Dermis blood vessel endothelial cell (primary cell): ENCODE measurements at regions not wholly inside any gene's neighbourhood (a gene's known extent, or its start where the extent isn't known, plus 50 kb on each side); places are given as distances from the start of the nearest gene placed in this dataset.

Source experiments
- DNase-seq: peaks from one replicate; pipeline ENCODE4 v3.0.0; 2010

- DNase-seq, result no peak
These were observed 108.5 kb downstream of the CMPK2 start for GRCh38 chr2:6757215-6757614.

GRCh38 chr2:6759689-6760088, 106.0 kb downstream of the CMPK2 start:
- DNase-seq, result no peak

GRCh38 chr2:6760132-6760531, 105.6 kb downstream of the CMPK2 start:
- no peak for DNase-seq

GRCh38 chr2:6764968-6765723, 100.6 kb downstream of the CMPK2 start:
- no peak for DNase-seq

GRCh38 chr2:6769346-6769745, 96.4 kb downstream of the CMPK2 start:
- no peak for DNase-seq

GRCh38 chr2:6770006-6770405, 95.7 kb downstream of the CMPK2 start:
- DNase-seq, result no peak

- no peak for DNase-seq
These were observed 93.8 kb downstream of the CMPK2 start for GRCh38 chr2:6771634-6772611.

GRCh38 chr2:6773007-6773693, 92.6 kb downstream of the CMPK2 start:
- DNase-seq, result peak; percentile 55

- no peak for DNase-seq
These were observed 92.0 kb downstream of the CMPK2 start for GRCh38 chr2:6773694-6774044.

- no peak for DNase-seq
These were observed 89.6 kb downstream of the CMPK2 start for GRCh38 chr2:6776125-6776524.

GRCh38 chr2:6777626-6778025, 88.1 kb downstream of the CMPK2 start:
- no peak for DNase-seq

GRCh38 chr2:6780765-6781274, 84.9 kb downstream of the CMPK2 start:
- peak; percentile 73 for DNase-seq

- DNase-seq, result no peak
These were observed 83.0 kb downstream of the CMPK2 start for GRCh38 chr2:6782517-6783237.

GRCh38 chr2:6783238-6783614, 82.5 kb downstream of the CMPK2 start:
- no peak for DNase-seq

GRCh38 chr2:6784291-6784690, 81.4 kb downstream of the CMPK2 start:
- DNase-seq, result no peak

- DNase-seq, result no peak
These were observed 80.2 kb downstream of the CMPK2 start for GRCh38 chr2:6785493-6785892.

GRCh38 chr2:6787376-6787775, 78.3 kb downstream of the CMPK2 start:
- DNase-seq, result no peak

GRCh38 chr2:6788614-6789013, 77.1 kb downstream of the CMPK2 start:
- no peak for DNase-seq

GRCh38 chr2:6789559-6790138, 76.1 kb downstream of the CMPK2 start:
- DNase-seq, result no peak

GRCh38 chr2:6791682-6792081, 74.0 kb downstream of the CMPK2 start:
- DNase-seq, result no peak

GRCh38 chr2:6792883-6793282, 72.8 kb downstream of the CMPK2 start:
- DNase-seq, result no peak

GRCh38 chr2:6793371-6793770, 72.3 kb downstream of the CMPK2 start:
- DNase-seq, result no peak
